Transverse colon (tissue), 4 donors: ENCODE measurements at regions not wholly inside any gene's neighbourhood (a gene's known extent, or its start where the extent isn't known, plus 50 kb on each side); places are given as distances from the start of the nearest gene placed in this dataset.

ENCODE experiments used
- POLR2AphosphoS5 ChIP-seq, 3 donors: sonication (generic); formaldehyde crosslinking; IDR thresholded peaks; one replicate each; pipeline ENCODE4 v1.6.1; 2016; ENCODE audit warnings: antibody characterized with exemption in 3 of 3
- TF ChIP-seq, protein P1 (sequence below), 5 experiments: fragments of 200-600 bp in 3 of 5; fragments of 450-650 bp in 2 of 5; sonication (generic) in 3 of 5; IDR thresholded peaks; 1 replicate in 2 of 5; 2 replicates in 3 of 5; pipeline ENCODE4 v1.5.1; 2016 to 2017; ENCODE audit warnings: antibody characterized with exemption in 5 of 5, inconsistent platforms in 3 of 5, mild to moderate bottlenecking in 2 of 5, moderate library complexity in 1 of 5

DNA sequence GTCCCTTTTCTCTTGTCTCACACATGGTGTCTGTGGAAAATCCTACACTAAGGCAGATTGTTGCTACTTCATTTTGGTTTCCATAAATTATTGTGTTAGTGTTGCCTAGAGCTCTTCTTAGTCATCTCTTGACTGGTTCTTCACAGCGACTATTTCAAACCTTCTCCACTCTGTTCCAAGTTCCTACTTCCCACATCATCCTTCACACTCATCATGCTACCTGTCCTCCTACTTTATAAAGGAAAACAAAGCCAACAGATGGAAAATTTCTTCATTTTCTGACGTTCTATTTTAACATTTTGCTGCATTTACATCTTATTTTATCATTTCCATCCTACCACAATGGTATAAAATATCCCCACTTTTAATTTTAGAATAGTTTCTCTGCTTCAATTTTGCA is 614.1 kb downstream of the LMO7 start:
- TF ChIP-seq, protein P1, sequence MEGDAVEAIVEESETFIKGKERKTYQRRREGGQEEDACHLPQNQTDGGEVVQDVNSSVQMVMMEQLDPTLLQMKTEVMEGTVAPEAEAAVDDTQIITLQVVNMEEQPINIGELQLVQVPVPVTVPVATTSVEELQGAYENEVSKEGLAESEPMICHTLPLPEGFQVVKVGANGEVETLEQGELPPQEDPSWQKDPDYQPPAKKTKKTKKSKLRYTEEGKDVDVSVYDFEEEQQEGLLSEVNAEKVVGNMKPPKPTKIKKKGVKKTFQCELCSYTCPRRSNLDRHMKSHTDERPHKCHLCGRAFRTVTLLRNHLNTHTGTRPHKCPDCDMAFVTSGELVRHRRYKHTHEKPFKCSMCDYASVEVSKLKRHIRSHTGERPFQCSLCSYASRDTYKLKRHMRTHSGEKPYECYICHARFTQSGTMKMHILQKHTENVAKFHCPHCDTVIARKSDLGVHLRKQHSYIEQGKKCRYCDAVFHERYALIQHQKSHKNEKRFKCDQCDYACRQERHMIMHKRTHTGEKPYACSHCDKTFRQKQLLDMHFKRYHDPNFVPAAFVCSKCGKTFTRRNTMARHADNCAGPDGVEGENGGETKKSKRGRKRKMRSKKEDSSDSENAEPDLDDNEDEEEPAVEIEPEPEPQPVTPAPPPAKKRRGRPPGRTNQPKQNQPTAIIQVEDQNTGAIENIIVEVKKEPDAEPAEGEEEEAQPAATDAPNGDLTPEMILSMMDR (IDR thresholded peaks at IDR 0.05): no peak
- TF ChIP-seq POLR2AphosphoS5 (IDR thresholded peaks at IDR 0.05): no peak
